ENCODE measurements at regions not wholly inside any gene's neighbourhood (a gene's known extent, or its start where the extent isn't known, plus 50 kb on each side); places are given as distances from the start of the nearest gene placed in this dataset.

DNA sequence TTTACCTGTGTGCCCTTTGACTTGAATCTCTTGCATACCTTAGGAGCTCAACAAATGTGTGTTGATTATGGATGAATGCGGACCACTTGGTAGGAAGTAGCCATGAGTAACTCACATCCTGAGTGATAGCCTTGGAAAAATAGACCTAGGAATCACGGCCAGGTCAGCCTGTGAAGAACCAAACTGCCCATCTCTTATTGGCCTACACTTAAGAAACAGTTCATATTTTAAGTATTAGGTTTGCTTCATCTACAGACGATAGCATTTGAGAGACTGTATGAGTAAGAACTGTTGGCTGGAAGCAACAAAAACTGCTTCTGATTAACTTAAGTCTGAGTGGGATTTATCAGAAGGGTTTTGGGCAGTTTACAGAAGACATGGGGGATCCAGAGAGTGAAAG lies 152.5 kb upstream of the ADRA1D start:
- TF ChIP-seq, protein P1, sequence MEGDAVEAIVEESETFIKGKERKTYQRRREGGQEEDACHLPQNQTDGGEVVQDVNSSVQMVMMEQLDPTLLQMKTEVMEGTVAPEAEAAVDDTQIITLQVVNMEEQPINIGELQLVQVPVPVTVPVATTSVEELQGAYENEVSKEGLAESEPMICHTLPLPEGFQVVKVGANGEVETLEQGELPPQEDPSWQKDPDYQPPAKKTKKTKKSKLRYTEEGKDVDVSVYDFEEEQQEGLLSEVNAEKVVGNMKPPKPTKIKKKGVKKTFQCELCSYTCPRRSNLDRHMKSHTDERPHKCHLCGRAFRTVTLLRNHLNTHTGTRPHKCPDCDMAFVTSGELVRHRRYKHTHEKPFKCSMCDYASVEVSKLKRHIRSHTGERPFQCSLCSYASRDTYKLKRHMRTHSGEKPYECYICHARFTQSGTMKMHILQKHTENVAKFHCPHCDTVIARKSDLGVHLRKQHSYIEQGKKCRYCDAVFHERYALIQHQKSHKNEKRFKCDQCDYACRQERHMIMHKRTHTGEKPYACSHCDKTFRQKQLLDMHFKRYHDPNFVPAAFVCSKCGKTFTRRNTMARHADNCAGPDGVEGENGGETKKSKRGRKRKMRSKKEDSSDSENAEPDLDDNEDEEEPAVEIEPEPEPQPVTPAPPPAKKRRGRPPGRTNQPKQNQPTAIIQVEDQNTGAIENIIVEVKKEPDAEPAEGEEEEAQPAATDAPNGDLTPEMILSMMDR (IDR thresholded peaks at IDR 0.05; ENCODE audit: low read depth, low read length): no peak
- no peak for TF ChIP-seq EZH2phosphoT487 (IDR thresholded peaks at IDR 0.05; ENCODE audit: low read depth)
